ENCODE measurements at regions not wholly inside any gene's neighbourhood (a gene's known extent, or its start where the extent isn't known, plus 50 kb on each side); places are given as distances from the start of the nearest gene placed in this dataset.

DNA sequence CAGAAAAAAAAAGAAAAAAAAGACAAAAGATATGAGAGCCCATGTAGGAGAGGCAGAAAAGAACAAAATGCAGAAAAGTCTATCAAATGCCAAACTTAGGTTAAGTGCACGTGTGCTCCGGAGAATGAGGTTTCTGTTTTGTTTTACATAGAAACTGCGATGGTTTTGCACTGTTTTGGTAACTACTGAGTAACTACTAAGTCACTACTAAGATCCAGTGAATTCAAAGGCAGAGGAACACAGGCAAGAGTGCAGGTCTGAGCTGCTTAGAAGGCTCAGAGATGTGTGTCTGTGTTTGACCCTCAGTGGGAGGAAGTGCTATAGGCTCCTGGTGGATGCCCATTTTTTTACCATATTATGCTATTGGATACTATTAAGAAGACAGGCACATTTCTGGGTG is 299.3 kb downstream of the NDFIP2 start:
- no peak overlapping the region for H3K27ac ChIP-seq (replicated peaks in 1 of 4)
- H3K36me3 ChIP-seq: no peaks in the 10 kb centered on the region
- no peak for TF ChIP-seq EP300 (IDR thresholded peaks at IDR 0.05)
- TF ChIP-seq, protein P1, sequence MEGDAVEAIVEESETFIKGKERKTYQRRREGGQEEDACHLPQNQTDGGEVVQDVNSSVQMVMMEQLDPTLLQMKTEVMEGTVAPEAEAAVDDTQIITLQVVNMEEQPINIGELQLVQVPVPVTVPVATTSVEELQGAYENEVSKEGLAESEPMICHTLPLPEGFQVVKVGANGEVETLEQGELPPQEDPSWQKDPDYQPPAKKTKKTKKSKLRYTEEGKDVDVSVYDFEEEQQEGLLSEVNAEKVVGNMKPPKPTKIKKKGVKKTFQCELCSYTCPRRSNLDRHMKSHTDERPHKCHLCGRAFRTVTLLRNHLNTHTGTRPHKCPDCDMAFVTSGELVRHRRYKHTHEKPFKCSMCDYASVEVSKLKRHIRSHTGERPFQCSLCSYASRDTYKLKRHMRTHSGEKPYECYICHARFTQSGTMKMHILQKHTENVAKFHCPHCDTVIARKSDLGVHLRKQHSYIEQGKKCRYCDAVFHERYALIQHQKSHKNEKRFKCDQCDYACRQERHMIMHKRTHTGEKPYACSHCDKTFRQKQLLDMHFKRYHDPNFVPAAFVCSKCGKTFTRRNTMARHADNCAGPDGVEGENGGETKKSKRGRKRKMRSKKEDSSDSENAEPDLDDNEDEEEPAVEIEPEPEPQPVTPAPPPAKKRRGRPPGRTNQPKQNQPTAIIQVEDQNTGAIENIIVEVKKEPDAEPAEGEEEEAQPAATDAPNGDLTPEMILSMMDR (IDR thresholded peaks at IDR 0.05): no peak
- no peak for TF ChIP-seq POLR2A (IDR thresholded peaks at IDR 0.05; ENCODE audit: low read depth)
- no peak for TF ChIP-seq POLR2AphosphoS5 (IDR thresholded peaks at IDR 0.05)
- H3K27me3 ChIP-seq: no peaks in the 10 kb centered on the region
- H3K4me1 ChIP-seq: peaks cover 0 to 18% (median 7%) of the 10 kb centered on the region in 4 donors
- H3K9me3 ChIP-seq: no peaks in the 10 kb centered on the region
- intact Hi-C loops (cut with DNase I): no loop called here
- H3K4me3 ChIP-seq: no peak overlapping the region
- no peak for DNase-seq (ENCODE audit: extremely low spot score)
- 34% methylated on average over 3 of the region's 3 CpGs for WGBS

DNA sequence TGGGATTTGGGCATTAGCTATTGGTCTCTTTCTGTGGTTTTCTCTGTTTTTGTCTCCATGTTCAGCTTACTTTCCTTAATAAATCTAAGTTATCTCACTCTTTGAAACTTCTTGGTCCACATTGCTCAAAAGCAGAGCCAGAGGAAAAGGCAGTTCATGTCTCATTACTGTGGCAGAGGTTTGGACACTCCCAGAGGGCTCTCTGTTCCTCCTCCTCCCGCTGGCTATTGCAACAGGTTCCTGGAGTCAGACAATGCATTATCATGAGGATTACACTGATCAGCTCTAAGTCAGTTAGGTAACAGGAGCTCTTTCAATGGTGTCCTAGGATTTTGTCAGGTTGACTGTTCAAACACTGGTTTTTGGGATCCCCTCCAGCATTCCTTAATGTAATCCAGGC is 298.8 kb downstream of the NDFIP2 start:
- H3K4me1 ChIP-seq: peaks cover 0 to 18% (median 7%) of the 10 kb centered on the region in 4 donors
- H3K27ac ChIP-seq (replicated peaks in 1 of 4): no peak overlapping the region
- intact Hi-C loops (cut with DNase I): no loop called here
- no peak overlapping the region for H3K4me3 ChIP-seq
- no peak for DNase-seq (ENCODE audit: extremely low spot score)
- TF ChIP-seq, protein P1 (IDR thresholded peaks at IDR 0.05): no peak
- no peak for TF ChIP-seq POLR2AphosphoS5 (IDR thresholded peaks at IDR 0.05)
- TF ChIP-seq EP300 (IDR thresholded peaks at IDR 0.05): no peak
- TF ChIP-seq POLR2A (IDR thresholded peaks at IDR 0.05; ENCODE audit: low read depth): no peak
- H3K36me3 ChIP-seq: no peaks in the 10 kb centered on the region
- H3K27me3 ChIP-seq: no peaks in the 10 kb centered on the region
- 14% methylated on average over 1 of the region's 1 CpG for WGBS
- no peaks in the 10 kb centered on the region for H3K9me3 ChIP-seq

DNA sequence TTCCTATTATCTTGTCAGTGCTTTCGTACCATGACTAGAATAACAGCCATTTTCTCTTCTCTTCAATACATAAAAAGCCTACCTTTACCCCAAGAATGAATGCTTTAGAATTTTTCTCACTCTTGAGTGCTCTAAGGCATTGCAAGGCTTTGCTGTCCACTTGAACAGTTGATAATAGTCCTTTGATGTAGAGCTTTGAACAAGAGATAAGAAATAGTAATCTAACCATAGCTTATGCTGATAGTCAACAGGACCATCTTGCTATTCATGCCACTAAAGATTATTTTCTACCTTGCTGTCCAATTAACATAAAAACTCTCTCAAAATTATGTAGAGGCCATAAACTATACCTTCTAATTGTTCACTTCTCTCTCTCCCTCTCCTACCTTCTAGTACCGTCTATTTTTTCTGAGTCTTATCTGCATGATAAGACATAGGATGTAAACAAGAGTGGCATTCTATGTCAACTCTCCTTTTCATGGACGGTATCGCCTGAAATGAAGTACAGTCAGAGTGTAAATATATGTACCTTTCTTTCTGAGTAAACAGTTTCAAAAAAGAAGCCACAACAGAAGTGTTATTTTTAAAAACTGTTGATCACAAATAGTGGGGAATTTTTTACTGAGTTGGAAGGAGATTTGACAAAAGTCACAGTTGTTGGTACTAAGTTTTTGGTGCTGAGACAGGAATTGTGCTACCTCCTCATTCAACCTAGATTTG is 297.9 kb downstream of the NDFIP2 start:
- TF ChIP-seq, protein P1 (IDR thresholded peaks at IDR 0.05): no peak
- TF ChIP-seq EP300 (IDR thresholded peaks at IDR 0.05) (no peak), POLR2A (IDR thresholded peaks at IDR 0.05; ENCODE audit: low read depth) (no peak), POLR2AphosphoS5 (IDR thresholded peaks at IDR 0.05) (no peak)
- Histone ChIP-seq H3K4me1 (peaks cover 0 to 18% (median 7%) of the 10 kb centered on the region in 4 donors), H3K27ac (replicated peaks in 1 of 4) (no peak overlapping the region), H3K4me3 (no peak overlapping the region), H3K27me3 (no peaks in the 10 kb centered on the region), H3K36me3 (no peaks in the 10 kb centered on the region), H3K9me3 (no peaks in the 10 kb centered on the region)
- no peak for DNase-seq (ENCODE audit: extremely low spot score)
- intact Hi-C loops (cut with DNase I): no loop called here
- WGBS: 90% methylated on average over 4 of the region's 4 CpGs

DNA sequence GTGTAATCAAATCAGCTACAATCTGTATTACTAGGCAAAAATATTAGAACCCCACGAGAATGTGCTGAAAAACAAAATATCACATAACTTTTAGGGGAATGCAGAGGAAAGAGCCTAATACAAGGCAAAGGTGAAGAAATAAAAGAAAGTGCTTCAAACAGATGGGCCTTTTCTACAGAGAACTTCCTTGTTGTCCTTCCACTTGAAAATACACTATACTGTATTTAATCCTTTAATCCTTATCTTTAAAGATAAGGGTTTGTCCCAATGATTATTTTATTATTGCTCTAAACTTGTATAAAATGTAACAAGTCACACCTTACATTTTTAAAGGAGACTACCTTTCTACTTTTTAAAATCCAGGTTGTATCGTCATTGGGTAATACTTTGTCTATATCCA is 296.5 kb downstream of the NDFIP2 start:
- TF ChIP-seq, protein P1 (IDR thresholded peaks at IDR 0.05): no peak
- TF ChIP-seq POLR2AphosphoS5 (IDR thresholded peaks at IDR 0.05) (no peak), EP300 (IDR thresholded peaks at IDR 0.05) (no peak), POLR2A (IDR thresholded peaks at IDR 0.05; ENCODE audit: low read depth) (no peak)
- DNase-seq (ENCODE audit: extremely low spot score): no peak
- Histone ChIP-seq H3K36me3 (no peaks in the 10 kb centered on the region), H3K4me1 (peaks cover 0 to 11% (median 3%) of the 10 kb centered on the region in 4 donors), H3K27me3 (no peaks in the 10 kb centered on the region), H3K4me3 (no peak overlapping the region), H3K27ac (replicated peaks in 1 of 4) (no peak overlapping the region), H3K9me3 (no peaks in the 10 kb centered on the region)
- WGBS: 97% methylated on average over 2 of the region's 2 CpGs
- intact Hi-C loops (cut with DNase I): no loop called here

Data from esophagus muscularis mucosa (tissue), 4 donors.